Small intestine (tissue), 7 donors: ENCODE measurements at regions not wholly inside any gene's neighbourhood (a gene's known extent, or its start where the extent isn't known, plus 50 kb on each side); places are given as distances from the start of the nearest gene placed in this dataset.
A peak's percentile ranks its signal among the peaks of the same experiment; 100 is the strongest.

ENCODE experiments used
- DNase-seq, 2 donors: peaks; one replicate each; pipeline versions ENCODE4 v3.0.0 to v3.0.0-alpha.2; 2013
- FAIRE-seq: peaks from 2 replicates; lab custom pipeline; 2012; peaks lifted over from hg19 to GRCh38; lab: Jason Lieb, UNC
- H3K27ac ChIP-seq, 3 donors: one replicate each; pipeline ENCODE4 v1.5.1; 2013; ENCODE audit warnings: low read length in 2 of 3, mild to moderate bottlenecking in 2 of 3, control low read depth in 1 of 3, inconsistent platforms in 1 of 3, low read depth in 1 of 3, moderate library complexity in 1 of 3
- H3K27me3 ChIP-seq, 3 donors: one replicate each; pipeline ENCODE4 v1.6.1; 2013; ENCODE audit warnings: low read length in 3 of 3, inconsistent platforms in 1 of 3; ENCODE audit not compliant: control insufficient read depth in 3 of 3, insufficient read depth in 3 of 3
- H3K36me3 ChIP-seq, 3 donors: one replicate each; pipeline ENCODE4 v1.6.1; 2013; ENCODE audit warnings: low read length in 3 of 3, inconsistent platforms in 1 of 3, low read depth in 1 of 3, mild to moderate bottlenecking in 1 of 3, moderate library complexity in 1 of 3; ENCODE audit not compliant: control insufficient read depth in 3 of 3, insufficient read depth in 2 of 3
- H3K4me1 ChIP-seq, 3 donors: one replicate each; pipeline ENCODE4 v1.6.1; 2013; ENCODE audit warnings: low read length in 2 of 3, inconsistent platforms in 1 of 3, low read depth in 1 of 3, mild to moderate bottlenecking in 1 of 3, moderate library complexity in 1 of 3; ENCODE audit not compliant: control insufficient read depth in 3 of 3, insufficient read depth in 2 of 3
- H3K4me3 ChIP-seq, 3 donors: one replicate each; pipeline ENCODE4 v1.5.1; 2013; ENCODE audit warnings: low read length in 3 of 3, control low read depth in 1 of 3, inconsistent platforms in 1 of 3, low read depth in 1 of 3, mild to moderate bottlenecking in 1 of 3, moderate library complexity in 1 of 3
- H3K9me3 ChIP-seq, 2 donors: one replicate each; pipeline ENCODE4 v1.6.1; 2013; ENCODE audit warnings: low read depth in 1 of 2, low read length in 1 of 2; ENCODE audit not compliant: control insufficient read depth in 2 of 2, insufficient read depth in 1 of 2
- WGBS, 3 donors: extraction: QIAGEN DNeasy Blood & Tissue Kit; methylation state at CpG; one replicate each; pipeline ENCODE4 v1.1.7; 2013; 5-methylcytosine and 5-hydroxymethylcytosine counted together
- donor health status: healthy with polysubstance abuse.
- donor health status: control.
- donor health status: control.
- donor health status: Bipolar disorder and iron deficiency.
- donor health status: healthy.

- Histone ChIP-seq H3K4me1 (peaks cover 0 to 6% (median 2%) of the 10 kb centered on the region in 3 donors), H3K4me3 (no peak overlapping the region), H3K27me3 (no peaks in the 10 kb centered on the region), H3K9me3 (no peaks in the 10 kb centered on the region), H3K27ac (no peak overlapping the region), H3K36me3 (no peaks in the 10 kb centered on the region)
- no peak for FAIRE-seq
- 86 to 98% (median 94%) methylated on average over 1 of the region's 1 CpG for WGBS, 3 donors
- DNase-seq = no peak
Measured at GRCh38 chr5:96022971-96023370, 61.3 kb upstream of the ELL2 start.

DNA sequence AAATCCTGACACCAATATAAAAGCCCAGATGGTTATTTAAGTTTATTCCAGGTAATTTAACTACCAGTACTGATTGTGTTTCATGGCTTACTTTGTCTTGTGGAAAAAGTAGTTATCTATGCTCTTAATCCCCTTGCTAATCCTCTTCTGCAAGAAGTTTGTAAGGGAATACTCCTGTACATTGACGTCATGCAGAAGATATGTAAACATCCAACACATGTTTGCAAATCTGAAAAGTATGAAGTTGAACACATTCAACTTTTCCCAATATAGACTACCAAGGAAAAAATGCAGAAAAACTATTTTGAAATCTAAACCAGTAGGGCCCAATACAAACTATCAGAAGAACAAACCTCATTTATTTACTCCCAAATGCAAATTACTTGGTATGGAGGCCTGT is 56.3 kb upstream of the ELL2 start:
- no peak for FAIRE-seq
- 61 to 84% (median 78%) methylated on average over 1 of the region's 1 CpG for WGBS, 3 donors
- Histone ChIP-seq H3K4me1 (peaks cover 0 to 7% (median 0%) of the 10 kb centered on the region in 3 donors), H3K9me3 (no peaks in the 10 kb centered on the region), H3K27me3 (no peaks in the 10 kb centered on the region), H3K4me3 (no peak overlapping the region), H3K27ac (no peak overlapping the region), H3K36me3 (no peaks in the 10 kb centered on the region)
- DNase-seq = no peak

DNA sequence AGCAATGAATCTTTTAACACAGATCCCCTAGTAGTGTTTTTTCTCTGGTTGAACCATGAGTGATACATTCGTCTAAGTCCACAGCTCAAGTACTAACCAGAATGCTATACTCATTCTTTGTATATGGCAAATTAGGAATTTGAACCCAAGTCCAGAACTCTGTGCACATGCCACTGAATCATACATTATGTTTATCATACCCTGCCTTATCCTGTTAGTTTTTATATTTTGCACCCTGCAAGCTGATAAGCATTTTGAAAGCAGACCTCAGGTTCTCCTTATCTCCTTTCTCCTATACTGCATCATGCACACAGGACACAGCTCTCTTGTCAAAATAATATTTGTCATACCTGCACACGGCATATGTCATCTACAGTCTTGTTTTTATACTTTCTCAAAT is 54.6 kb upstream of the ELL2 start:
- Histone ChIP-seq H3K4me1 (peaks cover 0 to 7% (median 0%) of the 10 kb centered on the region in 3 donors), H3K27me3 (no peaks in the 10 kb centered on the region), H3K27ac (peak overlapping the region in 1 of 3 donors; percentile 83), H3K36me3 (no peaks in the 10 kb centered on the region), H3K9me3 (no peaks in the 10 kb centered on the region), H3K4me3 (no peak overlapping the region)
- WGBS, 3 donors = 11 to 65% (median 40%) methylated on average over 2 of the region's 2 CpGs
- FAIRE-seq (no peak), DNase-seq (peak; percentile 82 to 86)

DNA sequence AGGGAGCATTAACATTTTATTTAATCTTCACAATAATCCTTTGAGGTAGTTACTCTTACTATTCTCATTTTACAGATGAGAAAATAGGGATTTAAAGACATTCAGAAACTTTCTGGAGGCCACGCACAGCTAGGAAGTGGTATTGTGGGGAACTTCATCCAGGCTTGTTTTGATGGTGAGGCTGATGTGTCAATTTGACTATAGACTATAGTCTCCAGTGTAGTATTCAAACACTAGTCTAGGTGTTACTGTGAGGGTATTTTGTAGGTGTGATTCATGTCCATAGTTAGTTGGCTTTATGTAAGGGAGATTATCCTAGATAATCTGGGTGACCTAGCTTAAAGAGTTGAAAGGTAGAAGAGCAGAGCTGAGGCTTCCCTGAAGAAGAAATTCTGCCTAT is 54.1 kb upstream of the ELL2 start:
- FAIRE-seq (no peak), DNase-seq (no peak)
- no peaks in the 10 kb centered on the region for H3K9me3 ChIP-seq
- 92 to 94% (median 93%) methylated on average over 1 of the region's 1 CpG for WGBS, 3 donors
- no peak overlapping the region for H3K4me3 ChIP-seq
- H3K27me3 ChIP-seq = no peaks in the 10 kb centered on the region
- peak overlapping the region in 1 of 3 donors; percentile 83 for H3K27ac ChIP-seq
- no peaks in the 10 kb centered on the region for H3K36me3 ChIP-seq
- peaks cover 0 to 7% (median 0%) of the 10 kb centered on the region in 3 donors for H3K4me1 ChIP-seq

DNA sequence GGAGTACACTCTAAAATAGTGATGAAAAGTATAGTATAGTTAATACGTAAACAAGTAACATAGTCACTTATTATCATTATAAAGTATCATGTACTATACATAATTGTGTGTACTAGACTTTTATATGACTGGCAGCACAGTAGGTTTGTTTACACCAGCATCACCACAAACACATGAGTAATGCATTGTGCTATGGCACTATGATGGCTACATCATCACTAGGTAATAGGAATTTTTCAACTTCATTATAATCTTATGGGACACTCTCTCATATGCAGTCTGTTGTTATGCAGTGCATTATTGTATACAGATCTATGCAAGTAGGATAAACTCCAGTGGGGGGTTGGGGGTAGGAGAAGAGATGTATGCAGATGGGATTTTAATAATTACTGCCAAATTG is 52.7 kb upstream of the ELL2 start:
- Histone ChIP-seq H3K36me3 (no peaks in the 10 kb centered on the region), H3K27ac (no peak overlapping the region), H3K4me3 (no peak overlapping the region), H3K9me3 (no peaks in the 10 kb centered on the region), H3K4me1 (peaks cover 0 to 7% (median 0%) of the 10 kb centered on the region in 3 donors), H3K27me3 (no peaks in the 10 kb centered on the region)
- whole genome bisulfite sequencing, 3 donors = 93 to 98% (median 96%) methylated on average over 1 of the region's 1 CpG
- DNase-seq (no peak), FAIRE-seq (no peak)

DNA sequence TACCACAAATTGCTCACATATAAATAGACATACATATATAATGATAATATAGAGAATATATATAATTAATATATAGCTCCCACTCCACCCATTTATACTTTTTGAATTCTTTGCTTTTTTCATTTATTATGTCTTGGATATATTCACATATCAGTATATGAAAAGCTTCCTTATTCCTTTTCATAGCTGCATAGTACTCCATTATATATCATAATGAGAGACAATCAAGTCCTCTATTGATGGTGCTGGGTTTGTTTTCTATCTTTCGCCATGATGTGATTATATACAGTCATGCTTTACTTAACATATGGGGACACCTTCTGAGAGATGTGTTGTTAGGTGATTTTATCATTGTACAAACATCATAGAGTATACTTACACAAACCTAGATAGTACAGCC is 51.6 kb upstream of the ELL2 start:
- Histone ChIP-seq H3K4me3 (no peak overlapping the region), H3K27ac (no peak overlapping the region), H3K36me3 (no peaks in the 10 kb centered on the region), H3K4me1 (peaks cover 0 to 7% (median 0%) of the 10 kb centered on the region in 3 donors), H3K27me3 (no peaks in the 10 kb centered on the region), H3K9me3 (no peaks in the 10 kb centered on the region)
- 93 to 98% (median 94%) methylated on average over 1 of the region's 1 CpG for WGBS, 3 donors
- DNase-seq = no peak
- no peak for FAIRE-seq

DNA sequence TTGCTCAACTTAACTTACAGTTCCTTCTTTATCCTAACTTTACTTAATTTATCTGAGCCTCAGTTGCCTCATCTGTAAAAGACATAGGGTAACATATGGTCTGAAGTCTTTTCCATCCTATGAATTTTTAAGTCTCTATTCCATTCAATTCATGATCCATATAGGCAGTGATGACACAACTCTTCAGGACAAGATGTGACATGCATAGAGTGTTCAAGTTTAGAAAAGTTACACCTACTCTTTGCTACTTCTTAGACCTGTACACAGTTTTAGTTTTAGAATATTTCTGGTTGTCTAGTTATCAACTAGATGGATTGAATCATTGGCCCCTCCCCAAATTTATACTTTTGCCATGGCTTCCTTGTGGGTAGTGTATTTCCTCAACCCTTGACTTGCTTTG is 50.7 kb upstream of the ELL2 start:
- no peaks in the 10 kb centered on the region for H3K9me3 ChIP-seq
- peaks cover 0 to 7% (median 0%) of the 10 kb centered on the region in 3 donors for H3K4me1 ChIP-seq
- no peak overlapping the region for H3K4me3 ChIP-seq
- H3K27me3 ChIP-seq = no peaks in the 10 kb centered on the region
- FAIRE-seq = no peak
- H3K36me3 ChIP-seq = no peaks in the 10 kb centered on the region
- no peak for DNase-seq
- no peak overlapping the region for H3K27ac ChIP-seq
